ENCODE measurements at regions not wholly inside any gene's neighbourhood (a gene's known extent, or its start where the extent isn't known, plus 50 kb on each side); places are given as distances from the start of the nearest gene placed in this dataset.

GRCh38 chrX:119996069-119996468 lies 52.5 kb upstream of the NKAP start:
- TF ChIP-seq, protein P1, sequence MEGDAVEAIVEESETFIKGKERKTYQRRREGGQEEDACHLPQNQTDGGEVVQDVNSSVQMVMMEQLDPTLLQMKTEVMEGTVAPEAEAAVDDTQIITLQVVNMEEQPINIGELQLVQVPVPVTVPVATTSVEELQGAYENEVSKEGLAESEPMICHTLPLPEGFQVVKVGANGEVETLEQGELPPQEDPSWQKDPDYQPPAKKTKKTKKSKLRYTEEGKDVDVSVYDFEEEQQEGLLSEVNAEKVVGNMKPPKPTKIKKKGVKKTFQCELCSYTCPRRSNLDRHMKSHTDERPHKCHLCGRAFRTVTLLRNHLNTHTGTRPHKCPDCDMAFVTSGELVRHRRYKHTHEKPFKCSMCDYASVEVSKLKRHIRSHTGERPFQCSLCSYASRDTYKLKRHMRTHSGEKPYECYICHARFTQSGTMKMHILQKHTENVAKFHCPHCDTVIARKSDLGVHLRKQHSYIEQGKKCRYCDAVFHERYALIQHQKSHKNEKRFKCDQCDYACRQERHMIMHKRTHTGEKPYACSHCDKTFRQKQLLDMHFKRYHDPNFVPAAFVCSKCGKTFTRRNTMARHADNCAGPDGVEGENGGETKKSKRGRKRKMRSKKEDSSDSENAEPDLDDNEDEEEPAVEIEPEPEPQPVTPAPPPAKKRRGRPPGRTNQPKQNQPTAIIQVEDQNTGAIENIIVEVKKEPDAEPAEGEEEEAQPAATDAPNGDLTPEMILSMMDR (IDR thresholded peaks at IDR 0.05): no peak
- no peak for TF ChIP-seq EZH2 (IDR thresholded peaks at IDR 0.05; ENCODE audit: borderline replicate concordance, insufficient read depth, low read depth, low read length, poor library complexity, severe bottlenecking)

Data from B cell (primary cell).